ENCODE measurements at regions not wholly inside any gene's neighbourhood (a gene's known extent, or its start where the extent isn't known, plus 50 kb on each side); places are given as distances from the start of the nearest gene placed in this dataset.

- Histone ChIP-seq H3K79me2 (replicated peaks; ENCODE audit: insufficient read depth, low read length) (no peaks in the 10 kb centered on the region), H3K4me2 (ENCODE audit: low read length) (no peak overlapping the region), H3F3A (ENCODE audit: insufficient read depth, low read length, poor library complexity, severe bottlenecking) (no peaks in the 10 kb centered on the region), H3K27me3 (ENCODE audit: insufficient read depth, low read depth, low read length) (no peaks in the 10 kb centered on the region), H3K9me3 (ENCODE audit: low read length) (no peaks in the 10 kb centered on the region), H3K36me3 (ENCODE audit: insufficient read depth, low read length) (no peaks in the 10 kb centered on the region), H4K20me1 (ENCODE audit: insufficient read depth) (no peaks in the 10 kb centered on the region), H3K9ac (ENCODE audit: low read length) (no peak overlapping the region), H2AFZ (ENCODE audit: low read depth, low read length) (no peak overlapping the region), H3K27ac (ENCODE audit: low read length) (no peak overlapping the region), H3K9me2 (ENCODE audit: insufficient read depth, low read length) (no peaks in the 10 kb centered on the region), H3K4me3 (ENCODE audit: low read length) (no peak overlapping the region)
- TF ChIP-seq RAD21 (conservative IDR thresholded peaks at IDR 0.05) = no peak
Observed at GRCh38 chrY:12642986-12643385, 58.0 kb upstream of the USP9Y start.

GRCh38 chrY:12643693-12644348 lies 57.2 kb upstream of the USP9Y start:
- Histone ChIP-seq H3K27ac (ENCODE audit: low read length) (no peak overlapping the region), H2AFZ (ENCODE audit: low read depth, low read length) (no peak overlapping the region), H3K36me3 (ENCODE audit: insufficient read depth, low read length) (no peaks in the 10 kb centered on the region), H3K4me2 (ENCODE audit: low read length) (no peak overlapping the region), H3K9me3 (ENCODE audit: low read length) (no peaks in the 10 kb centered on the region), H3K27me3 (ENCODE audit: insufficient read depth, low read depth, low read length) (no peaks in the 10 kb centered on the region), H3K9me2 (ENCODE audit: insufficient read depth, low read length) (no peaks in the 10 kb centered on the region), H4K20me1 (ENCODE audit: insufficient read depth) (no peaks in the 10 kb centered on the region), H3F3A (ENCODE audit: insufficient read depth, low read length, poor library complexity, severe bottlenecking) (no peaks in the 10 kb centered on the region), H3K9ac (ENCODE audit: low read length) (no peak overlapping the region), H3K79me2 (replicated peaks; ENCODE audit: insufficient read depth, low read length) (no peaks in the 10 kb centered on the region), H3K4me3 (ENCODE audit: low read length) (no peak overlapping the region)
- TF ChIP-seq POLR2AphosphoS5 (IDR thresholded peaks at IDR 0.05) (no peak), EP300 (conservative IDR thresholded peaks at IDR 0.05; ENCODE audit: poor library complexity, severe bottlenecking) (no peak), RAD21 (conservative IDR thresholded peaks at IDR 0.05) (no peak), CTCF (IDR thresholded peaks at IDR 0.05; ENCODE audit: poor library complexity, severe bottlenecking) (no peak), EZH2 (IDR thresholded peaks at IDR 0.05; ENCODE audit: borderline replicate concordance, insufficient read depth, low read length, poor library complexity, severe bottlenecking) (no peak), TAF1 (IDR thresholded peaks at IDR 0.05; ENCODE audit: low read depth) (no peak), MXI1 (conservative IDR thresholded peaks at IDR 0.05; ENCODE audit: poor library complexity, severe bottlenecking) (no peak), REST (IDR thresholded peaks at IDR 0.05; ENCODE audit: borderline replicate concordance) (no peak)

- H4K20me1 ChIP-seq (ENCODE audit: insufficient read depth) = no peaks in the 10 kb centered on the region
- H3K27ac ChIP-seq (ENCODE audit: low read length) = no peak overlapping the region
- no peaks in the 10 kb centered on the region for H3F3A ChIP-seq (ENCODE audit: insufficient read depth, low read length, poor library complexity, severe bottlenecking)
- H3K9me2 ChIP-seq (ENCODE audit: insufficient read depth, low read length) = no peaks in the 10 kb centered on the region
- H3K36me3 ChIP-seq (ENCODE audit: insufficient read depth, low read length) = no peaks in the 10 kb centered on the region
- H3K27me3 ChIP-seq (ENCODE audit: insufficient read depth, low read depth, low read length) = no peaks in the 10 kb centered on the region
- no peak overlapping the region for H3K4me2 ChIP-seq (ENCODE audit: low read length)
- H3K9me3 ChIP-seq (ENCODE audit: low read length) = no peaks in the 10 kb centered on the region
- H3K9ac ChIP-seq (ENCODE audit: low read length) = no peak overlapping the region
- TF ChIP-seq RAD21 (conservative IDR thresholded peaks at IDR 0.05) (no peak), MXI1 (conservative IDR thresholded peaks at IDR 0.05; ENCODE audit: poor library complexity, severe bottlenecking) (no peak), SMC3 (conservative IDR thresholded peaks at IDR 0.05; ENCODE audit: poor library complexity) (no peak), TAF1 (IDR thresholded peaks at IDR 0.05; ENCODE audit: low read depth) (no peak), POLR2AphosphoS5 (IDR thresholded peaks at IDR 0.05) (no peak), EZH2 (IDR thresholded peaks at IDR 0.05; ENCODE audit: borderline replicate concordance, insufficient read depth, low read length, poor library complexity, severe bottlenecking) (no peak), EP300 (conservative IDR thresholded peaks at IDR 0.05; ENCODE audit: poor library complexity, severe bottlenecking) (no peak), REST (IDR thresholded peaks at IDR 0.05; ENCODE audit: borderline replicate concordance) (no peak), CTCF (IDR thresholded peaks at IDR 0.05; ENCODE audit: poor library complexity, severe bottlenecking) (no peak)
- no peak overlapping the region for H2AFZ ChIP-seq (ENCODE audit: low read depth, low read length)
- H3K4me3 ChIP-seq (ENCODE audit: low read length) = no peak overlapping the region
- no peaks in the 10 kb centered on the region for H3K79me2 ChIP-seq (replicated peaks; ENCODE audit: insufficient read depth, low read length)
Observed at GRCh38 chrY:12651095-12651494, 49.9 kb upstream of the USP9Y start.
